KOPT-K1 (cell line): ENCODE measurements at regions not wholly inside any gene's neighbourhood (a gene's known extent, or its start where the extent isn't known, plus 50 kb on each side); places are given as distances from the start of the nearest gene placed in this dataset.

ENCODE experiments used
- H3K27ac ChIP-seq: fragments of 200-600 bp; sonication (generic); 2 replicates; pipeline ENCODE4 v1.5.1; 2016; ENCODE audit warnings: antibody characterized with exemption, mild to moderate bottlenecking, low read depth, low read length; ENCODE audit not compliant: poor library complexity, severe bottlenecking
- H3K36me3 ChIP-seq: fragments of 200-600 bp; sonication (generic); 2 replicates; pipeline ENCODE4 v1.5.1; 2017; ENCODE audit warnings: antibody characterized with exemption, mild to moderate bottlenecking, low read length, moderate library complexity; ENCODE audit not compliant: insufficient read depth
- H3K9me3 ChIP-seq: fragments of 200-600 bp; sonication (generic); 2 replicates; pipeline ENCODE4 v1.5.1; 2017; ENCODE audit warnings: antibody characterized with exemption, low read length, mild to moderate bottlenecking; ENCODE audit not compliant: insufficient read depth, poor library complexity, severe bottlenecking

- Histone ChIP-seq H3K36me3 (no peaks in the 10 kb centered on the region), H3K27ac (no peak overlapping the region), H3K9me3 (no peaks in the 10 kb centered on the region)
Measured at GRCh38 chr12:3966376-3966775, 93.2 kb upstream of the PARP11 start.

GRCh38 chr12:3965046-3965445, 91.8 kb upstream of the PARP11 start:
- no peaks in the 10 kb centered on the region for H3K36me3 ChIP-seq
- no peak overlapping the region for H3K27ac ChIP-seq
- no peaks in the 10 kb centered on the region for H3K9me3 ChIP-seq

GRCh38 chr12:3964439-3964838, 91.2 kb upstream of the PARP11 start:
- Histone ChIP-seq H3K9me3 (no peaks in the 10 kb centered on the region), H3K27ac (no peak overlapping the region), H3K36me3 (no peaks in the 10 kb centered on the region)

GRCh38 chr12:3962631-3963483, 89.7 kb upstream of the PARP11 start:
- Histone ChIP-seq H3K36me3 (no peaks in the 10 kb centered on the region), H3K27ac (peak overlapping the region; percentile 53), H3K9me3 (no peaks in the 10 kb centered on the region)

GRCh38 chr12:3961591-3961990, 88.4 kb upstream of the PARP11 start:
- Histone ChIP-seq H3K9me3 (no peaks in the 10 kb centered on the region), H3K27ac (peak overlapping the region; percentile 53), H3K36me3 (no peaks in the 10 kb centered on the region)

- no peaks in the 10 kb centered on the region for H3K9me3 ChIP-seq
- no peaks in the 10 kb centered on the region for H3K36me3 ChIP-seq
- H3K27ac ChIP-seq, result no peak overlapping the region
Measured at GRCh38 chr12:3959799-3960560, 86.8 kb upstream of the PARP11 start.

GRCh38 chr12:3958534-3958933, 85.3 kb upstream of the PARP11 start:
- Histone ChIP-seq H3K9me3 (no peaks in the 10 kb centered on the region), H3K36me3 (no peaks in the 10 kb centered on the region), H3K27ac (no peak overlapping the region)

GRCh38 chr12:3951380-3952135, 78.4 kb upstream of the PARP11 start:
- Histone ChIP-seq H3K27ac (peak overlapping the region; percentile 36), H3K36me3 (no peaks in the 10 kb centered on the region), H3K9me3 (no peaks in the 10 kb centered on the region)

GRCh38 chr12:3950714-3951320, 77.6 kb upstream of the PARP11 start:
- H3K9me3 ChIP-seq, result no peaks in the 10 kb centered on the region
- H3K27ac ChIP-seq, result peak overlapping the region; percentile 36
- H3K36me3 ChIP-seq, result no peaks in the 10 kb centered on the region

GRCh38 chr12:3947781-3948180, 74.6 kb upstream of the PARP11 start:
- Histone ChIP-seq H3K9me3 (no peaks in the 10 kb centered on the region), H3K27ac (no peak overlapping the region), H3K36me3 (no peaks in the 10 kb centered on the region)

- Histone ChIP-seq H3K9me3 (no peaks in the 10 kb centered on the region), H3K36me3 (no peaks in the 10 kb centered on the region), H3K27ac (no peak overlapping the region)
Measured at GRCh38 chr12:3945671-3946070, 72.5 kb upstream of the PARP11 start.

GRCh38 chr12:3944620-3945019, 71.4 kb upstream of the PARP11 start:
- Histone ChIP-seq H3K36me3 (no peaks in the 10 kb centered on the region), H3K9me3 (no peaks in the 10 kb centered on the region), H3K27ac (no peak overlapping the region)

- no peaks in the 10 kb centered on the region for H3K36me3 ChIP-seq
- no peak overlapping the region for H3K27ac ChIP-seq
- H3K9me3 ChIP-seq, result no peaks in the 10 kb centered on the region
Measured at GRCh38 chr12:3938042-3938544, 64.9 kb upstream of the PARP11 start.

GRCh38 chr12:3935078-3935477, 61.9 kb upstream of the PARP11 start:
- no peaks in the 10 kb centered on the region for H3K9me3 ChIP-seq
- H3K27ac ChIP-seq, result no peak overlapping the region
- no peaks in the 10 kb centered on the region for H3K36me3 ChIP-seq

- Histone ChIP-seq H3K9me3 (no peaks in the 10 kb centered on the region), H3K27ac (no peak overlapping the region), H3K36me3 (no peaks in the 10 kb centered on the region)
Measured at GRCh38 chr12:3933819-3934192, 60.6 kb upstream of the PARP11 start.
